ENCODE measurements at regions not wholly inside any gene's neighbourhood (a gene's known extent, or its start where the extent isn't known, plus 50 kb on each side); places are given as distances from the start of the nearest gene placed in this dataset.

GRCh38 chr12:127656266-127656665 is 610.7 kb upstream of the TMEM132C start:
- no peak for TF ChIP-seq POLR2A (IDR thresholded peaks at IDR 0.05)
- TF ChIP-seq CTCF (IDR thresholded peaks at IDR 0.05 in 4 of 5, conservative IDR thresholded peaks at IDR 0.05 in 1 of 5), result no peak

All from gastrocnemius medialis (tissue), 4 donors.